Hepatocyte (in vitro differentiated cells): ENCODE measurements at regions not wholly inside any gene's neighbourhood (a gene's known extent, or its start where the extent isn't known, plus 50 kb on each side); places are given as distances from the start of the nearest gene placed in this dataset.

Experiments
- DNase-seq: peaks from one replicate; pipeline ENCODE4 v3.0.0-alpha.2; 2016; ENCODE audit warnings: low spot score
- H2AFZ ChIP-seq: fragments of 200-600 bp; sonication (generic); 2 replicates; pipeline ENCODE4 v1.6.0; 2016; ENCODE audit warnings: antibody characterized with exemption, mild to moderate bottlenecking
- H3K27ac ChIP-seq: fragments of 200-600 bp; sonication (generic); 2 replicates; pipeline ENCODE4 v1.5.1; 2016; ENCODE audit warnings: mild to moderate bottlenecking
- H3K27me3 ChIP-seq: fragments of 200-600 bp; sonication (generic); 2 replicates; pipeline ENCODE4 v1.6.1; 2016
- H3K36me3 ChIP-seq: fragments of 200-600 bp; sonication (generic); replicated peaks from 2 replicates; pipeline ENCODE4 v1.5.1; 2016; ENCODE audit warnings: low read depth; ENCODE audit not compliant: insufficient read depth
- H3K4me1 ChIP-seq: fragments of 200-600 bp; sonication (generic); 2 replicates; pipeline ENCODE4 v1.5.1; 2016; ENCODE audit warnings: mild to moderate bottlenecking, moderate library complexity; ENCODE audit not compliant: insufficient read depth
- H3K4me2 ChIP-seq: fragments of 200-600 bp; sonication (generic); 2 replicates; pipeline ENCODE4 v1.6.0; 2016
- H3K4me3 ChIP-seq: fragments of 200-600 bp; sonication (generic); 2 replicates; pipeline ENCODE4 v1.5.1; 2016; ENCODE audit warnings: mild to moderate bottlenecking
- H3K79me2 ChIP-seq: fragments of 200-600 bp; sonication (generic); 2 replicates; pipeline ENCODE4 v1.6.0; 2017; ENCODE audit warnings: mild to moderate bottlenecking
- H3K9me2 ChIP-seq: fragments of 200-600 bp; sonication (generic); replicated peaks from 2 replicates; pipeline ENCODE4 v1.6.0; 2017; ENCODE audit warnings: mild to moderate bottlenecking; ENCODE audit not compliant: insufficient read depth
- H3K9me3 ChIP-seq: fragments of 200-600 bp; sonication (generic); 2 replicates; pipeline ENCODE4 v1.5.1; 2016; ENCODE audit warnings: low read depth, mild to moderate bottlenecking
- H4K20me1 ChIP-seq: fragments of 200-600 bp; sonication (generic); 2 replicates; pipeline ENCODE4 v1.6.0; 2016; ENCODE audit warnings: mild to moderate bottlenecking; ENCODE audit not compliant: insufficient read depth, poor library complexity, severe bottlenecking
- CTCF ChIP-seq: fragments of 200-600 bp; sonication (generic); IDR thresholded peaks from 2 replicates; pipeline ENCODE4 v1.5.1; 2016; ENCODE audit warnings: antibody characterized with exemption, mild to moderate bottlenecking; ENCODE audit not compliant: poor library complexity
- EZH2 ChIP-seq: fragments of 200-600 bp; sonication (generic); IDR thresholded peaks from 2 replicates; pipeline ENCODE4 v1.6.1; 2016; ENCODE audit warnings: antibody characterized with exemption, mild to moderate bottlenecking, borderline replicate concordance
- EZH2phosphoT487 ChIP-seq: fragments of 200-600 bp; sonication (generic); IDR thresholded peaks from one replicate; pipeline ENCODE4 v1.6.1; 2018; ENCODE audit warnings: antibody characterized with exemption, mild to moderate bottlenecking, low read depth, moderate library complexity; ENCODE audit not compliant: unreplicated experiment, severe bottlenecking
- WGBS: methylation state at CpG from one replicate; pipeline ENCODE4 v1.1.6; 2016; ENCODE audit warnings: low lambda C conversion rate; ENCODE audit errors: missing lambda C conversion rate; 5-methylcytosine and 5-hydroxymethylcytosine counted together

- H3K36me3 ChIP-seq = no peaks in the 10 kb centered on the region
Observed at GRCh38 chr6:100944644-100945043, 63.5 kb upstream of the ASCC3 start.

GRCh38 chr6:100946021-100946540 is 65.0 kb upstream of the ASCC3 start:
- Histone ChIP-seq H3K4me3 (no peak overlapping the region), H3K27ac (no peak overlapping the region), H4K20me1 (no peaks in the 10 kb centered on the region), H3K36me3 (no peaks in the 10 kb centered on the region), H3K79me2 (no peaks in the 10 kb centered on the region), H3K4me1 (no peaks in the 10 kb centered on the region), H3K4me2 (no peak overlapping the region), H3K9me3 (no peaks in the 10 kb centered on the region), H3K27me3 (no peaks in the 10 kb centered on the region), H2AFZ (no peak overlapping the region), H3K9me2 (no peaks in the 10 kb centered on the region)
- WGBS = 90% methylated on average over 4 of the region's 4 CpGs
- DNase-seq = no peak
- TF ChIP-seq CTCF (no peak), EZH2phosphoT487 (no peak), EZH2 (no peak)

More at GRCh38 chr6:100944644-100945043, 63.5 kb upstream of the ASCC3 start:
- WGBS = 81% methylated on average over 4 of the region's 4 CpGs
- H3K4me1 ChIP-seq = no peaks in the 10 kb centered on the region
- no peaks in the 10 kb centered on the region for H4K20me1 ChIP-seq
- no peaks in the 10 kb centered on the region for H3K9me3 ChIP-seq
- no peak for DNase-seq
- no peak overlapping the region for H2AFZ ChIP-seq
- H3K79me2 ChIP-seq = no peaks in the 10 kb centered on the region
- H3K4me2 ChIP-seq = no peak overlapping the region
- TF ChIP-seq EZH2phosphoT487 = no peak
- TF ChIP-seq CTCF = no peak
- TF ChIP-seq EZH2 = no peak
- H3K27ac ChIP-seq = no peak overlapping the region
- no peaks in the 10 kb centered on the region for H3K9me2 ChIP-seq
- no peaks in the 10 kb centered on the region for H3K27me3 ChIP-seq
- no peak overlapping the region for H3K4me3 ChIP-seq

GRCh38 chr6:100946711-100947110 is 65.6 kb upstream of the ASCC3 start:
- Histone ChIP-seq H3K27me3 (no peaks in the 10 kb centered on the region), H3K36me3 (no peaks in the 10 kb centered on the region), H3K79me2 (no peaks in the 10 kb centered on the region), H3K27ac (no peak overlapping the region), H2AFZ (no peak overlapping the region), H3K4me1 (no peaks in the 10 kb centered on the region), H3K4me3 (no peak overlapping the region), H4K20me1 (no peaks in the 10 kb centered on the region), H3K4me2 (no peak overlapping the region), H3K9me2 (no peaks in the 10 kb centered on the region), H3K9me3 (no peaks in the 10 kb centered on the region)
- DNase-seq = no peak
- 84% methylated on average over 3 of the region's 3 CpGs for WGBS
- TF ChIP-seq EZH2 (no peak), EZH2phosphoT487 (no peak), CTCF (no peak)
